GM23248 (cell line): ENCODE measurements at regions not wholly inside any gene's neighbourhood (a gene's known extent, or its start where the extent isn't known, plus 50 kb on each side); places are given as distances from the start of the nearest gene placed in this dataset.

Experiments
- DNase-seq: peaks from one replicate; pipeline ENCODE4 v3.0.0-alpha.2; 2015
- H2AFZ ChIP-seq: fragments of 200-600 bp; sonication (generic); 2 replicates; pipeline ENCODE4 v1.6.1; 2016; ENCODE audit warnings: antibody characterized with exemption
- H3F3A ChIP-seq: fragments of 200-600 bp; sonication (generic); 2 replicates; pipeline ENCODE4 v1.6.1; 2016; ENCODE audit warnings: mild to moderate bottlenecking, antibody characterized with exemption, mixed run types; ENCODE audit not compliant: insufficient read depth
- H3K27ac ChIP-seq: fragments of 200-600 bp; sonication (generic); 2 replicates; pipeline ENCODE4 v1.5.1; 2016; ENCODE audit warnings: mild to moderate bottlenecking
- H3K27me3 ChIP-seq: fragments of 200-600 bp; sonication (generic); replicated peaks from 2 replicates; pipeline ENCODE4 v1.6.1; 2016; ENCODE audit warnings: mild to moderate bottlenecking; ENCODE audit not compliant: insufficient read depth
- H3K36me3 ChIP-seq: fragments of 200-600 bp; sonication (generic); 2 replicates; pipeline ENCODE4 v1.6.1; 2016; ENCODE audit warnings: low read depth, mild to moderate bottlenecking
- H3K4me1 ChIP-seq: fragments of 200-600 bp; sonication (generic); 2 replicates; pipeline ENCODE4 v1.6.1; 2016; ENCODE audit warnings: mild to moderate bottlenecking; ENCODE audit not compliant: insufficient read depth
- H3K4me2 ChIP-seq: fragments of 200-600 bp; sonication (generic); one replicate; pipeline ENCODE4 v1.6.1; 2016; ENCODE audit warnings: mild to moderate bottlenecking; ENCODE audit not compliant: unreplicated experiment
- H3K4me3 ChIP-seq: fragments of 200-600 bp; sonication (generic); 2 replicates; pipeline ENCODE4 v1.5.1; 2016; ENCODE audit warnings: mild to moderate bottlenecking
- H3K79me2 ChIP-seq: fragments of 200-600 bp; sonication (generic); 2 replicates; pipeline ENCODE4 v1.6.1; 2016; ENCODE audit warnings: mild to moderate bottlenecking; ENCODE audit not compliant: insufficient read depth
- H3K9ac ChIP-seq: fragments of 200-600 bp; sonication (generic); 2 replicates; pipeline ENCODE4 v1.6.1; 2016; ENCODE audit warnings: mild to moderate bottlenecking
- H3K9me2 ChIP-seq: fragments of 200-600 bp; sonication (generic); 2 replicates; pipeline ENCODE4 v1.6.1; 2016; ENCODE audit warnings: mixed run types, mild to moderate bottlenecking, moderate library complexity; ENCODE audit not compliant: insufficient read depth
- H3K9me3 ChIP-seq: fragments of 200-600 bp; sonication (generic); one replicate; pipeline ENCODE4 v1.6.1; 2017; ENCODE audit warnings: low read depth
- H4K20me1 ChIP-seq: fragments of 200-600 bp; sonication (generic); 2 replicates; pipeline ENCODE4 v1.6.0; 2016; ENCODE audit not compliant: insufficient read depth
- EZH2 ChIP-seq: fragments of 200-600 bp; sonication (generic); IDR thresholded peaks from 2 replicates; pipeline ENCODE4 v1.6.1; 2018; ENCODE audit warnings: antibody characterized with exemption, mild to moderate bottlenecking; ENCODE audit not compliant: insufficient read depth, poor library complexity, severe bottlenecking
- EZH2phosphoT487 ChIP-seq: fragments of 200-600 bp; sonication (generic); IDR thresholded peaks from 2 replicates; pipeline ENCODE4 v1.6.1; 2018; ENCODE audit warnings: antibody characterized with exemption, moderate library complexity, mild to moderate bottlenecking, low read depth; ENCODE audit not compliant: insufficient read depth
- WGBS, 2 experiments: methylation state at CpG; one replicate each; pipeline ENCODE4 v1.1.6; 2015 to 2017; ENCODE audit warnings: low lambda C conversion rate in 2 of 2, low coverage in 1 of 2; ENCODE audit errors: missing lambda C conversion rate in 2 of 2; 5-methylcytosine and 5-hydroxymethylcytosine counted together
- in situ Hi-C: fragments of 300-500 bp; cut with MboI; formaldehyde crosslinking; loops from 2 replicates; pipeline ENCODE4 v1.15.0; 2020

DNA sequence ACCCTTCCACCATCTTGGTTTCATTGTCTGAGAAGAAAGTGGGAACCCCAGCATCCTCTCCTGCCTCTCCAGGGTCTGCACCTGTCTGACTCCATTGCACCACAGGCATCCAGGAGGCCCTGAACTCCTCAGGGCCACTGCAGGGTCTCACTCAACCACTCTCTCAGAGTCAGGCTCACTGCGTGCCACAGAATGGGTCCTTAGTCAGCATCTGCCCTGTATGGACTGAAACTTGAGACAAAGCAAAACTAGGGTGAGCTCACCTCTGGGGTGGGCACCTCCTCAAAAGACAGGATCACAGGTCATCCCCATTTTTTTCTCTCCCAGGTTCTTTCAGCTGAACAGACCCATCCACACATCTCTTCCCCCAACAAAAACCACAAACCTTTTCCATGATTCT lies 59.2 kb upstream of the CPEB4 start:
- no peak for TF ChIP-seq EZH2
- no peak for TF ChIP-seq EZH2phosphoT487
- Histone ChIP-seq H3K9ac (no peak overlapping the region), H3K9me2 (no peaks in the 10 kb centered on the region), H3K27me3 (no peaks in the 10 kb centered on the region), H3K4me2 (no peak overlapping the region), H3K4me3 (no peak overlapping the region), H2AFZ (no peak overlapping the region), H3K4me1 (peaks cover 11% of the 10 kb centered on the region), H3K36me3 (no peaks in the 10 kb centered on the region), H3F3A (peaks cover 8% of the 10 kb centered on the region), H3K27ac (no peak overlapping the region), H4K20me1 (no peaks in the 10 kb centered on the region), H3K9me3 (no peaks in the 10 kb centered on the region), H3K79me2 (no peaks in the 10 kb centered on the region)
- 100% methylated on average over 1 of the region's 1 CpG for WGBS, 2 experiments
- in situ Hi-C loops = no loop called here
- no peak for DNase-seq

DNA sequence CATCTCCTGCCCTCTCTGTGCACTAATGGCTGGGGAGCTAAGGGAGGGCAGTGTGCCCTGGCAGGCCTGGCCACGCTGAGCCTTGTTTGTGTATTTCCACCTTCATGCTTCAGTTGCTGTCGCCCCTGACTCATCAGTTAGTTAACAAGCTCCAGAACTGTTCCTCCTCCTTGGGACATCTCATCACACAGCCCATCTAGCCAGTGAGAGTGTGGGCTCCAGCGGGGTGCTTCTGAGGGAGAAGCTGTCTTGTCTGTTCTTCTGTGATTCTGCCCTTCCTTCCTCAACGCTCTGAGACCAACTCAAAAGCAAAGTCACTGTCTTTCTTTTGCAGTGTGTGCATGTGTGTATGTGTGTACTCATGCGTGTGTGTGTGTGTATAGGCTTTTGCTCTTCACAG lies 58.3 kb upstream of the CPEB4 start:
- Histone ChIP-seq H3K27ac (no peak overlapping the region), H3K4me1 (peaks cover 2% of the 10 kb centered on the region; the same call in 1 of the 2 replicates), H3K9me2 (no peaks in the 10 kb centered on the region), H3K79me2 (no peaks in the 10 kb centered on the region), H3K4me2 (no peak overlapping the region), H2AFZ (peak overlapping the region; percentile 16; the same call in 1 of the 2 replicates), H3K9ac (no peak overlapping the region), H3K27me3 (no peaks in the 10 kb centered on the region), H3K4me3 (no peak overlapping the region), H3K36me3 (no peaks in the 10 kb centered on the region), H3F3A (peaks cover 3% of the 10 kb centered on the region), H4K20me1 (no peaks in the 10 kb centered on the region), H3K9me3 (no peaks in the 10 kb centered on the region)
- TF ChIP-seq EZH2 (no peak), EZH2phosphoT487 (no peak)
- in situ Hi-C loops = no loop called here
- DNase-seq = peak; percentile 76
- WGBS, 2 experiments = 21 to 28% methylated on average over 5 of the region's 5 CpGs

DNA sequence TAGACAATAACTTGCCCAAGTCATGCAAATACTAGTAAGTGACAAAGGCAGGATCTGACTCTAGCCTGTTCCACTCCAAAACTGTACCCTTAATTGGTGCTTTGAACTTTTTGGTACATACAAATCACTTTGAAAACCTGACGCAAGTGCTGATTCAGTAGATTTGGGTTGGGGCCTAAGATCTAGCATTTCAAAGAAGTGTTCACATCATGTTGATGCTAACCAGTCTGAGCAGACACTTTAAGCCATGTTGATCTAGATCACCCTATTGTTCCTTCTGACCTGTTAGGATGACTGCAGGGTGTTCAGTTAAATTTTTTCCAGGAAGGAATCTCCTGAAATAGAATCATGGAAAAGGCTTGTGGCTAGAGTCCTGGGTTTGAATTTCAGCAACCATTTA lies 57.7 kb upstream of the CPEB4 start:
- Histone ChIP-seq H3K79me2 (no peaks in the 10 kb centered on the region), H3F3A (no peaks in the 10 kb centered on the region), H3K9ac (no peak overlapping the region), H3K36me3 (no peaks in the 10 kb centered on the region), H2AFZ (no peak overlapping the region), H3K9me2 (no peaks in the 10 kb centered on the region), H3K4me2 (no peak overlapping the region), H3K27me3 (no peaks in the 10 kb centered on the region), H3K4me3 (no peak overlapping the region), H4K20me1 (no peaks in the 10 kb centered on the region), H3K9me3 (no peaks in the 10 kb centered on the region), H3K4me1 (no peaks in the 10 kb centered on the region), H3K27ac (no peak overlapping the region)
- 96 to 100% methylated on average over 1 of the region's 1 CpG for WGBS, 2 experiments
- TF ChIP-seq EZH2phosphoT487 (no peak), EZH2 (no peak)
- DNase-seq = no peak
- in situ Hi-C loops = no loop called here

DNA sequence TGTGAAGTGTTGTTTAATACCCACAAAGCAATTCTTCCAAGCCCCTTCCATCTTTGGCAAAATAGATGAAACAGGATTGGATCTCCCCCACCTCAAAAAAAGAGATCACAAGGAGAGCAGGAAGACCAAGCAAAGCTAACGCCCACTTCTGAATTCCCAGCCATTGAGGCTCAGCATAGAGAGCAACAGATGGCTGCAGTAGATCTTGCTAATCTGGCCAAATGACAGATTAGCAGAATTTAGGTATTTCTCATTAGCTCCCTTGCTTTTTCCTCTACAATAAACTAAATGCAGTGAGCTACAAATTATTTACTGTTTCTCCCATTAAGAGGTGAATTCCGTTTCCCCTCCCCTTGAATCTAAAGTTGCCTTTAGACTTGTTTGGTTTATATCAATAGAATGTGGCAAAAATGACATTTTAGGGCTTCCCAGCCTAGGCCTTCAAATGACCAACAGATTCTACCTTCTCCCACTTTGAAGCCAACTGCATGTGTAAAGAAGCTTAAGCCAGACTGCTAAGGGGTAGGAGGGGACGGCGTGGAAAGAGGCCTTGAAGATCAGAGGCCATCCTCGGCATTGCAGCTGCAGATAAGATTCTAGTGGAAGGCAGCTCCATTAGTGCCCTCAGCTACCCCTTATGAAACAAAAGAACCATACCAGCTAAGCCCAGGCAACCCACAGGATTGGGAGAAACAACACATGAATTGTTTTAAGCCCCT lies 56.8 kb upstream of the CPEB4 start:
- Histone ChIP-seq H3K4me2 (no peak overlapping the region), H3K9me3 (no peaks in the 10 kb centered on the region), H3K27me3 (no peaks in the 10 kb centered on the region), H3K4me1 (no peaks in the 10 kb centered on the region), H3K79me2 (no peaks in the 10 kb centered on the region), H4K20me1 (no peaks in the 10 kb centered on the region), H3K9ac (no peak overlapping the region), H3K36me3 (no peaks in the 10 kb centered on the region), H3K27ac (no peak overlapping the region), H3F3A (no peaks in the 10 kb centered on the region), H2AFZ (no peak overlapping the region), H3K4me3 (no peak overlapping the region), H3K9me2 (no peaks in the 10 kb centered on the region)
- in situ Hi-C loops = no loop called here
- TF ChIP-seq EZH2 = no peak
- no peak for TF ChIP-seq EZH2phosphoT487
- DNase-seq = no peak
- WGBS, 2 experiments = 74 to 78% methylated on average over 5 of the region's 5 CpGs

DNA sequence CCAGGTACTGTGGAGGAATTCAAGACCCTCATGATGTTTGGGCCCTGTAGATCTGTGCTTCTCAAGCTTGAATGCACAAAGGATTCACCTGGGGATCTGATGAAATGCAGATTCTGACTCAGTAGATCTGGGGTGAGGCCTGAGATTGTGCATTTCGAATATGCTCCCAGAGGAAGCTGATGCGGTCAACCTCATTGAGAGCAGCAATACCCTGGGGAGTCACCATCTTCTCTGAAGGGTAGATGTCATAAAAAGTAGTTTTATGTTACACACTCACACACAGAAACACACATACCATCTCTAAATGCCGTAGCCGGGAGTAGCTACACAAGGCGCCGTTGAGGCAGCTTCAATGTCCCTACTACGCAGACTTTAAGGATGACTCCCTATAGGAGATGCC lies 55.8 kb upstream of the CPEB4 start:
- Histone ChIP-seq H3K36me3 (no peaks in the 10 kb centered on the region), H3K9me2 (no peaks in the 10 kb centered on the region), H3K4me2 (no peak overlapping the region), H3K79me2 (no peaks in the 10 kb centered on the region), H3F3A (no peaks in the 10 kb centered on the region), H4K20me1 (no peaks in the 10 kb centered on the region), H3K27me3 (no peaks in the 10 kb centered on the region), H3K4me1 (no peaks in the 10 kb centered on the region), H3K27ac (no peak overlapping the region), H3K4me3 (no peak overlapping the region), H3K9ac (no peak overlapping the region), H3K9me3 (no peaks in the 10 kb centered on the region), H2AFZ (no peak overlapping the region)
- TF ChIP-seq EZH2 = no peak
- TF ChIP-seq EZH2phosphoT487 = no peak
- in situ Hi-C loops = no loop called here
- WGBS, 2 experiments = 93 to 95% methylated on average over 7 of the region's 7 CpGs
- no peak for DNase-seq
